GM12892 (cell line): ENCODE measurements at regions not wholly inside any gene's neighbourhood (a gene's known extent, or its start where the extent isn't known, plus 50 kb on each side); places are given as distances from the start of the nearest gene placed in this dataset.

Source experiments
- POLR2A ChIP-seq: IDR thresholded peaks from 2 replicates; pipeline ENCODE4 v1.6.1; 2011; ENCODE audit warnings: low read depth, low read length, control low read depth
- POLR2AphosphoS5 ChIP-seq: IDR thresholded peaks from 2 replicates; pipeline ENCODE4 v1.6.1; 2011; ENCODE audit warnings: low read depth, low read length, control low read depth
- TAF1 ChIP-seq: IDR thresholded peaks from 2 replicates; pipeline ENCODE4 v1.6.1; 2011; ENCODE audit warnings: low read depth, mild to moderate bottlenecking, control low read depth, low read length, borderline replicate concordance

DNA sequence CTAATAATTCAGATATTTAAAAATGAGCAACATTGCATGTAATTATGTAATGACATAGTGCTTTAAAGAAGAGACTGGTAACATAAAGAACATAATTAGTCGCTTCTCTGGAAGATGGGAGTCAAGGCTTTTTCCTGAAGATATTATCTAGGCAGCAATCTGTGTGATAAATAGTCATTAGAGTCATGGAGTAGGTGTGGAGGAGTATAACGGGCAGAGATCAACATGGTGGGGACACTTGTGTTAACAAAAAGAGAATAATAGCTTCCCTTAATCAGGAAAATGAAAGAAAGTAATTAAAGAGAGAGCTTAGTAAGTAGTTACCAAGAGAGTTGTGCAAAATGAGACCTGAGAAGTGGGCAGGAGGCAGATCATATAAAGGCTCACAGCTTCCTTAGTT is 1417.1 kb upstream of the ATXN8OS start:
- TF ChIP-seq POLR2A (no peak), POLR2AphosphoS5 (no peak), TAF1 (no peak)
